A549 (cell line): ENCODE measurements at regions not wholly inside any gene's neighbourhood (a gene's known extent, or its start where the extent isn't known, plus 50 kb on each side); places are given as distances from the start of the nearest gene placed in this dataset.

Source experiments
- ATAC-seq, 2 experiments: fragments of 200-7000 bp in 1 of 2; fragments of >200 bp in 1 of 2; cut with Nextera tagmentation in 1 of 2; cut with Tn5 transposase in 1 of 2; 3 replicates each; pipeline versions ENCODE4 v1.8.0 to v1.9.1; 2018 to 2020; ENCODE audit warnings: mild to moderate bottlenecking in 1 of 2, moderate library complexity in 1 of 2
- CTCF ChIA-PET: fragments of 300-600 bp; sonication (Branson Sonifier 250); formaldehyde crosslinking; extraction: SDS; loops from one replicate; lab custom pipeline; 2021; ENCODE audit warnings: antibody characterized with exemption, inconsistent platforms; lab: Yijun Ruan, JAX
- POLR2A ChIA-PET: fragments of 350-600 bp; formaldehyde crosslinking; extraction: SDS; loops from one replicate; lab custom pipeline; 2021; ENCODE audit warnings: antibody characterized with exemption, inconsistent platforms; lab: Yijun Ruan, JAX
- DNase-seq, 2 experiments: peaks; one replicate each; pipeline versions ENCODE4 v3.0.0 to v3.0.0-alpha.2; 2011 to 2016; ENCODE audit warnings: low read depth in 1 of 2, low spot score in 1 of 2
- FAIRE-seq: peaks from 2 replicates; lab custom pipeline; 2011; peaks lifted over from hg19 to GRCh38; lab: Jason Lieb, UNC
- H3K27ac ChIP-seq, 2 experiments: fragments of >200 bp; sonication (Bioruptor Twin); formaldehyde crosslinking; 3 replicates each; pipeline ENCODE4 v1.5.1; 2016 to 2017
- H3K4me1 ChIP-seq: fragments of >200 bp; sonication (Bioruptor Twin); formaldehyde crosslinking; 3 replicates; pipeline ENCODE4 v1.6.1; 2016
- H3K4me2 ChIP-seq: fragments of >200 bp; sonication (Bioruptor Twin); formaldehyde crosslinking; 3 replicates; pipeline ENCODE4 v1.6.1; 2016
- H3K4me3 ChIP-seq: fragments of >200 bp; sonication (Bioruptor Twin); formaldehyde crosslinking; 3 replicates; pipeline ENCODE4 v1.5.1; 2016
- H3K9me3 ChIP-seq: fragments of >200 bp; sonication (Bioruptor Twin); formaldehyde crosslinking; 3 replicates; pipeline ENCODE4 v1.6.1; 2016
- CBX2 ChIP-seq: fragments of 200-600 bp; sonication (generic); IDR thresholded peaks from 2 replicates; pipeline ENCODE4 v1.6.1; 2016; ENCODE audit warnings: low read depth, mild to moderate bottlenecking, borderline replicate concordance
- CBX8 ChIP-seq: fragments of 200-600 bp; sonication (generic); IDR thresholded peaks from 2 replicates; pipeline ENCODE4 v1.6.1; 2016
- EHMT2 ChIP-seq: fragments of 200-600 bp; sonication (generic); IDR thresholded peaks from 2 replicates; pipeline ENCODE4 v1.6.1; 2016; ENCODE audit warnings: antibody characterized with exemption, low read depth, mild to moderate bottlenecking, moderate library complexity
- ESRRA ChIP-seq: fragments of 150-350 bp; IDR thresholded peaks from 2 replicates; pipeline ENCODE4 v1.6.1; 2014; ENCODE audit warnings: mild to moderate bottlenecking, low read length, borderline replicate concordance
- FOSB ChIP-seq: fragments of 250-450 bp; sonication (Bioruptor Pico); IDR thresholded peaks from 2 replicates; pipeline ENCODE4 v1.5.0; 2020; ENCODE audit warnings: mild to moderate bottlenecking, moderate library complexity
- GATA3 ChIP-seq: IDR thresholded peaks from 2 replicates; pipeline ENCODE4 v1.6.1; 2012; ENCODE audit warnings: borderline replicate concordance
- HOXA7 ChIP-seq: fragments of 250-450 bp; sonication (Bioruptor Pico); IDR thresholded peaks from 2 replicates; pipeline ENCODE4 v1.5.0; 2020; ENCODE audit warnings: mild to moderate bottlenecking, moderate library complexity
- JUN ChIP-seq, 2 experiments: fragments of >200 bp; sonication (Bioruptor Twin); formaldehyde crosslinking; IDR thresholded peaks; 2 replicates in 1 of 2; 3 replicates in 1 of 2; pipeline ENCODE4 v1.6.1; 2016 to 2017
- JUNB ChIP-seq: fragments of >200 bp; sonication (Bioruptor Twin); formaldehyde crosslinking; IDR thresholded peaks from 2 replicates; pipeline ENCODE4 v1.6.1; 2016
- KDM5A ChIP-seq: fragments of 200-600 bp; sonication (generic); IDR thresholded peaks from 2 replicates; pipeline ENCODE4 v1.6.1; 2016; ENCODE audit warnings: antibody characterized with exemption, mild to moderate bottlenecking
- MAZ ChIP-seq: fragments of 150-350 bp; IDR thresholded peaks from 2 replicates; pipeline ENCODE4 v1.6.1; 2014; ENCODE audit warnings: antibody characterized with exemption, low read depth, low read length, borderline replicate concordance
- NR3C1 ChIP-seq: fragments of >200 bp; sonication (Bioruptor Twin); formaldehyde crosslinking; IDR thresholded peaks from 3 replicates; pipeline ENCODE4 v1.6.1; 2017
- RAD21 ChIP-seq, 2 experiments: fragments of >200 bp in 1 of 2; sonication (Bioruptor Twin) in 1 of 2; formaldehyde crosslinking in 1 of 2; IDR thresholded peaks in 1 of 2; conservative IDR thresholded peaks in 1 of 2; 2 replicates in 1 of 2; 3 replicates in 1 of 2; pipeline ENCODE4 v1.6.1; 2012 to 2018; ENCODE audit warnings: inconsistent platforms in 1 of 2
- RCOR1 ChIP-seq: fragments of 150-350 bp; IDR thresholded peaks from 2 replicates; pipeline ENCODE4 v1.6.1; 2014; ENCODE audit warnings: antibody characterized with exemption, low read length, low read depth
- RFX5 ChIP-seq: fragments of 450-650 bp; IDR thresholded peaks from 2 replicates; pipeline ENCODE4 v1.7.1; 2014; ENCODE audit warnings: antibody characterized with exemption, mild to moderate bottlenecking, moderate library complexity
- SMC3 ChIP-seq: fragments of >200 bp; sonication (Bioruptor Twin); formaldehyde crosslinking; IDR thresholded peaks from 3 replicates; pipeline ENCODE4 v1.6.1; 2018; ENCODE audit warnings: inconsistent platforms
- ZFP36 ChIP-seq: fragments of 450-650 bp; IDR thresholded peaks from 2 replicates; pipeline ENCODE4 v1.6.1; 2014; ENCODE audit warnings: borderline replicate concordance; ENCODE audit not compliant: partially characterized antibody
- ZSCAN20 ChIP-seq: fragments of 250-450 bp; sonication (Bioruptor Pico); IDR thresholded peaks from 2 replicates; pipeline ENCODE4 v1.8.0; 2022; ENCODE audit warnings: mild to moderate bottlenecking, moderate library complexity
- WGBS: methylation state at CpG from one replicate; pipeline ENCODE4 v1.1.6; 2017; ENCODE audit errors: missing lambda C conversion rate; 5-methylcytosine and 5-hydroxymethylcytosine counted together
- TF ChIP-seq, protein P1 (sequence below): fragments of 250-450 bp; sonication (Bioruptor Pico); IDR thresholded peaks from 2 replicates; pipeline ENCODE4 v1.5.0; 2021; ENCODE audit warnings: mild to moderate bottlenecking, moderate library complexity, borderline replicate concordance
- TF ChIP-seq, protein P2 (sequence below): fragments of >200 bp; sonication (Bioruptor Twin); formaldehyde crosslinking; IDR thresholded peaks from 3 replicates; pipeline ENCODE4 v1.5.1; 2016
- TF ChIP-seq, protein P3 (sequence below): IDR thresholded peaks from 2 replicates; pipeline ENCODE4 v1.6.1; 2012

DNA sequence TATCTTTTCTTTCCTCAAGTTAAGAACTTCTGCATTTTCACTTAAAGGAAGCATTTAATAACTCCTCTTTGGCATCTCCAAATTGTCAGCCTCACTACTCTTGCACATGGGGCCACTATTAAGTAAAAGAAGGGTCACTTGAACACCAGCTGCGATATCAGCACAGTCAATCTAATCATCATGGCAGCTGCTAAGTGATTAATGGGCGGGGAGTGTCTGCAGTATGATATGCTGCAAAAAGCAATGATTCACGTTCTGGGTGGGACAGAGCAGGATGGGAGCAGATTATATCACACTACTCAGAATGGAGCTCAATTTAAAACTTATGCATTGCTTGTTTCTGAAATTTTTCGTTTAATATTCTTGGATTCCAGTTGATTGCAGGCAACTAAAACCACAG, 447.4 kb upstream of the PFKP start:
- 2% methylated on average over 4 of the region's 4 CpGs for WGBS
- H3K9me3 ChIP-seq = no peaks in the 10 kb centered on the region
- no peak overlapping the region for H3K4me3 ChIP-seq
- H3K27ac ChIP-seq = no peak overlapping the region
- H3K4me2 ChIP-seq = no peak overlapping the region
- POLR2A ChIA-PET = no interaction called here
- DNase-seq (no peak), ATAC-seq (no peak)
- no peaks in the 10 kb centered on the region for H3K4me1 ChIP-seq
- TF ChIP-seq FOSB (CRISPR knock-in tag) (no peak), MAZ (no peak), RFX5 (no peak), ZSCAN20 (CRISPR knock-in tag) (no peak)
- TF ChIP-seq, protein P1, sequence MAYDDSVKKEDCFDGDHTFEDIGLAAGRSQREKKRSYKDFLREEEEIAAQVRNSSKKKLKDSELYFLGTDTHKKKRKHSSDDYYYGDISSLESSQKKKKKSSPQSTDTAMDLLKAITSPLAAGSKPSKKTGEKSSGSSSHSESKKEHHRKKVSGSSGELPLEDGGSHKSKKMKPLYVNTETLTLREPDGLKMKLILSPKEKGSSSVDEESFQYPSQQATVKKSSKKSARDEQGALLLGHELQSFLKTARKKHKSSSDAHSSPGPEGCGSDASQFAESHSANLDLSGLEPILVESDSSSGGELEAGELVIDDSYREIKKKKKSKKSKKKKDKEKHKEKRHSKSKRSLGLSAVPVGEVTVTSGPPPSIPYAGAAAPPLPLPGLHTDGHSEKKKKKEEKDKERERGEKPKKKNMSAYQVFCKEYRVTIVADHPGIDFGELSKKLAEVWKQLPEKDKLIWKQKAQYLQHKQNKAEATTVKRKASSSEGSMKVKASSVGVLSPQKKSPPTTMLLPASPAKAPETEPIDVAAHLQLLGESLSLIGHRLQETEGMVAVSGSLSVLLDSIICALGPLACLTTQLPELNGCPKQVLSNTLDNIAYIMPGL (CRISPR knock-in tag) = no peak
- TF ChIP-seq, all 56 proteins: peak for 0
- CTCF ChIA-PET = interaction anchor here (1.0 to 2.6 kb wide), 5 partner anchors 9 to 424 kb away, joined by 3 to 9 read pairs (median 5); no protein-coding TSS in a partner anchor
- no peak for FAIRE-seq

DNA sequence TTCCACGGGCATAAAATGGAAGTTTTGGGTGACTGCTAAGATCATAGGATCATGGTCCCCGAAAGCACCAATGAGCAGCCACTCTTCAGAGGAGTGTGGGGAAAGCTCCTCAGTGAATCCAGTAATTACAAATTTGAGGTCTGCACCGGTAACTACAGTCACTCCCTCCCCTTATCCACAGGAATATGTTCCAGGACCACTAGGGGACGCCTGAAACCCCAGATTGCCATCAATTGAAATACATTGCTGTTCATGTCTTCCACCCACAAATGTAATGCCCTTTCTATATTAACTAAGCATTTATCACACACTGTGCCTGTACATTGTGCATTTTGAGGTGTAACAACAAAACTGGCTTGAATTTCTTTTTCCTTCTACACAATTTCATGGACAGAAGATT, 447.9 kb upstream of the PFKP start:
- POLR2A ChIA-PET = no interaction called here
- no peak for TF ChIP-seq NR3C1
- TF ChIP-seq, protein P2, sequence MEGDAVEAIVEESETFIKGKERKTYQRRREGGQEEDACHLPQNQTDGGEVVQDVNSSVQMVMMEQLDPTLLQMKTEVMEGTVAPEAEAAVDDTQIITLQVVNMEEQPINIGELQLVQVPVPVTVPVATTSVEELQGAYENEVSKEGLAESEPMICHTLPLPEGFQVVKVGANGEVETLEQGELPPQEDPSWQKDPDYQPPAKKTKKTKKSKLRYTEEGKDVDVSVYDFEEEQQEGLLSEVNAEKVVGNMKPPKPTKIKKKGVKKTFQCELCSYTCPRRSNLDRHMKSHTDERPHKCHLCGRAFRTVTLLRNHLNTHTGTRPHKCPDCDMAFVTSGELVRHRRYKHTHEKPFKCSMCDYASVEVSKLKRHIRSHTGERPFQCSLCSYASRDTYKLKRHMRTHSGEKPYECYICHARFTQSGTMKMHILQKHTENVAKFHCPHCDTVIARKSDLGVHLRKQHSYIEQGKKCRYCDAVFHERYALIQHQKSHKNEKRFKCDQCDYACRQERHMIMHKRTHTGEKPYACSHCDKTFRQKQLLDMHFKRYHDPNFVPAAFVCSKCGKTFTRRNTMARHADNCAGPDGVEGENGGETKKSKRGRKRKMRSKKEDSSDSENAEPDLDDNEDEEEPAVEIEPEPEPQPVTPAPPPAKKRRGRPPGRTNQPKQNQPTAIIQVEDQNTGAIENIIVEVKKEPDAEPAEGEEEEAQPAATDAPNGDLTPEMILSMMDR = peak; percentile 34; the same call in 2 of the 3 replicates
- TF ChIP-seq RAD21 (conservative IDR thresholded peaks at IDR 0.05 in 1 of 2, IDR thresholded peaks at IDR 0.05 in 1 of 2) = peak; percentile 38 to 62; a peak in 3 of 5 replicates
- TF ChIP-seq SMC3 = peak; percentile 25; the same call in 1 of the 3 replicates
- TF ChIP-seq ZSCAN20 (CRISPR knock-in tag) = no peak
- TF ChIP-seq RCOR1 = no peak
- TF ChIP-seq, all 56 proteins: peak for 3
- DNase-seq = peak; percentile 17 to 41
- Histone ChIP-seq H3K4me1 (no peaks in the 10 kb centered on the region), H3K4me2 (no peak overlapping the region), H3K4me3 (no peak overlapping the region), H3K27ac (no peak overlapping the region), H3K9me3 (no peaks in the 10 kb centered on the region)
- whole genome bisulfite sequencing = 4% methylated on average over 4 of the region's 4 CpGs
- FAIRE-seq = peak; percentile 13
- CTCF ChIA-PET = interaction anchor here (1.1 to 2.6 kb wide), 4 partner anchors 10 to 424 kb away, joined by 5 to 9 read pairs (median 7); no protein-coding TSS in a partner anchor
- ATAC-seq = peak; percentile 69 to 89; a peak in 5 of 6 replicates

DNA sequence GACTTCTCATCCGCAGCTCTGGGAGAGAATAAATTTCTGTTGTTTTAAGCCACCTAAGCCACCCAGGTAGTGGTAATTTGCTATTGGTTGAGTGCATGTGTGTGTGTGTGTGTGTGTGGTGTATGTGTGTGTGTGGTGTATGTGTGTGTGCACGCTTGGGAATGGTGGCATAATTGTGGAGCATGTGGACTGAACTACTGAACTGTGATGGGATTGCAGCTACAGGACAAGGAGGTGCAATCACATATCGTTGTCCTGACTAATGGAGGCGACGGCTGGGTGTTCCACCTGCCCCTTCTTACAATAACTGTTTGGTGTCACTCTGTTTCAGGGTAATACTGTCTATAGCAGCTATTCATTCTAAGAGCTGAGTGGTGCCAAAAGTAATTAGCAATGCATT, 448.7 kb upstream of the PFKP start:
- ChIA-PET POLR2A (no interaction called here), CTCF (interaction anchor here (1.1 to 2.6 kb wide), 4 partner anchors 10 to 425 kb away, joined by 5 to 9 read pairs (median 7); no protein-coding TSS in a partner anchor)
- ATAC-seq (no peak), FAIRE-seq (no peak), DNase-seq (no peak)
- Histone ChIP-seq H3K27ac (no peak overlapping the region), H3K4me2 (no peak overlapping the region), H3K4me1 (no peaks in the 10 kb centered on the region), H3K4me3 (no peak overlapping the region), H3K9me3 (no peaks in the 10 kb centered on the region)
- WGBS = 17% methylated on average over 5 of the region's 5 CpGs
- TF ChIP-seq CBX2 (no peak), JUN (IDR thresholded peaks at IDR 0.05) (no peak)
- TF ChIP-seq, protein P3, sequence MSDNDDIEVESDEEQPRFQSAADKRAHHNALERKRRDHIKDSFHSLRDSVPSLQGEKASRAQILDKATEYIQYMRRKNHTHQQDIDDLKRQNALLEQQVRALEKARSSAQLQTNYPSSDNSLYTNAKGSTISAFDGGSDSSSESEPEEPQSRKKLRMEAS = no peak

DNA sequence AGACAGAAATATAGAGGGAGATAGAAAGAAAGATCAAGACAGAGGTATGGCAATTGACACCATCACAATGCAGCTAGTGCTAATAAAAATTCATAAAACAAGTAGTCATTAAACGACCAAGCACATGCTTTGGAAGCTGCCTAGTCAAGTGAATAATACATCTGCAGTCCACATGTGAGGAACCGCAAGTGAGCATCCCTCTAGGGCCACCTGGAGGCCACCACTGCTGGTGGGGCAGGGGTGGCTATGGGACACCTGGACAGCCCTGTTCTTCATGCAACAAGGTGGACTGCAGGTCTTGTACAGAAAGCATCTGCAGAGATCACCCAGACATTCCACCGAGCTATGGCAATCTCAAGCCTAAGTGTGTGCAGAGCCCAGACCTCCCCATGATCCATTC, 451.1 kb upstream of the PFKP start:
- ChIA-PET CTCF (no interaction called here), POLR2A (no interaction called here)
- 7% methylated on average over 3 of the region's 3 CpGs for WGBS
- DNase-seq (no peak), FAIRE-seq (no peak), ATAC-seq (no peak)
- no peak overlapping the region for H3K27ac ChIP-seq
- no peak overlapping the region for H3K4me3 ChIP-seq
- H3K4me2 ChIP-seq = no peak overlapping the region
- TF ChIP-seq KDM5A = no peak
- TF ChIP-seq CBX8 = no peak
- TF ChIP-seq ESRRA = no peak
- no peak for TF ChIP-seq FOSB (CRISPR knock-in tag)
- TF ChIP-seq ZFP36 = no peak
- TF ChIP-seq JUNB = no peak
- no peak for TF ChIP-seq RCOR1
- TF ChIP-seq EHMT2 = no peak
- TF ChIP-seq GATA3 = no peak
- no peak for TF ChIP-seq RAD21 (conservative IDR thresholded peaks at IDR 0.05 in 1 of 2, IDR thresholded peaks at IDR 0.05 in 1 of 2)
- no peak for TF ChIP-seq HOXA7
- H3K9me3 ChIP-seq = no peaks in the 10 kb centered on the region
- no peaks in the 10 kb centered on the region for H3K4me1 ChIP-seq
